HG03095 (cell line): ENCODE measurements at regions not wholly inside any gene's neighbourhood (a gene's known extent, or its start where the extent isn't known, plus 50 kb on each side); places are given as distances from the start of the nearest gene placed in this dataset.
"Not testable (repeated sequence)": the region's sequence is repeated elsewhere in the genome, so short reads cannot be mapped to it uniquely, and the experiment has no call there.

ENCODE experiments used
- ATAC-seq: cut with Tn5 transposase; IDR thresholded peaks from one replicate; pipeline ENCODE4 v1.9.1; 2021; ENCODE audit warnings: moderate library complexity; ENCODE audit not compliant: unreplicated experiment

DNA sequence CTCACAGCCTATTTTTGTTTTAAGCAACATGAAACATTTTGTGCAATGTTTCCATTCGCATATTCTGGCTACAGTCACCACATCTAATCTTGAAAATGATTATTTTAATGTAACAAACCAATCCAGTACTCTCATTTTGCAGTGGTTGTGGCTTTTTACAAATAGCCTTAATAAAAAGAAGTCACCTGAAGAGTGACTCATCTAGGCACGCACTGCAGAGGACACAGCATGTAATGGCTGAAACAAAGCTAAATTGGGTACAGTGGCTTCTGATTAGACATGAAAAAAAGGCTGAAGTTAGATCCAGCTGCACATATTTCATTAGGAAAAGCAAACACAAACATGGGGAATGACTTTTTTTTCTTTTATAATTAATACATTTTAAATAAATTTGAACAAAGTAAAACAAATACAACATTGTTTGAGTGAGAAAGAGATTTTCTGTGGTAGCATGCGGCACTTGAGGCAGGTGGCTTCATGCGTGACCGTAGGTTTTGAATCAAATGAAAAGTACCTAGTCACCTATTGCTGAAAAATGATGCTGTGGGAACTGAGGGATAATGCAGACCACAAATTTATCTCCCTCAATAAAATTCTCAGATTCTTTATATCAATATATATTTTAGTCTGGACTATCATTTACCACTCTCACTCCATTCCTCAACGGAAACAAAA, 240.8 kb upstream of the DDX53 start:
- peak; percentile 90 for ATAC-seq

DNA sequence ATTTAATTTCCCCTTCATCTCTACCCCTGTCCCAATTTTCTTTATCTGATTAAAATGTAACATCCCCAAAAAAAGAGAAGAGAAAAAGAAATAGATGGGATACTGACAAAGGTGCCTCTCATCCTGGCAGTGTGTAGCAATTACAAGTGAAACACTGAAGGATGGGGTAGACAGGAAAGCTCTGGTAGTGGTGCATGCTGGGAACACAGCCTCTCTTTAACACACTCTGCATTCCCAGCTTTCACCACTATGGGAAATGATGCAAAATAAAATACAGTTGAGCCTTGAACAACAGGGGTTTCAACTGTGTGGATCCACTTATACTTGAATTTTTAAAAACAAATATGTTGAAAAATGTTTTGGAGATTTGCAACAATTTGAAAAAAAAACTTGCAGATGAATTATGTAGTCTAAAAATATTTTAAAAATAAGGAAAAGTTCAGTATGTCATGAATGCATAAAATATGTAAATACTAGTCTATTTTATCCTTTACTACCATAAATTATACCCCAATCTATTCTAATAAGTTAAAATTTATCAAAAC, 239.2 kb upstream of the DDX53 start:
- ATAC-seq, result no peak

DNA sequence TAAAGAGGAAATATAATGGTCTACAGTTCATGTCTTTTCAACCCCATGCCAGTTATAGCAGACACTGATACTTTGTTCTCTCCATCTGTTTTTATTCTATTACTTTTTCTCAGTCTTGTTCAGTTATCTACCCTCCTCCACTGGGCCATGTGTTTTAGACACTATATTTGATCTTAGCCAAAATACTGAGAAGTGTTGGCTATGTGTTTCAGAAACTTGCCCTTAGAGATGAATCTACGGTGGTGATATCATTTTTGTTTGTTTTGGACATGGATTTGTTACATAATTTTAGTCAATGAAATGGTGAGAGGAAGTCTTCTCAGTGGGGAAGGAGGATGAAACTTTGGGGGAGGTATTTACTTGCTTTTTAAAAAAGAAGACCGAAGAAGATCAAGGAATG, 211.5 kb upstream of the DDX53 start:
- no peak for ATAC-seq

DNA sequence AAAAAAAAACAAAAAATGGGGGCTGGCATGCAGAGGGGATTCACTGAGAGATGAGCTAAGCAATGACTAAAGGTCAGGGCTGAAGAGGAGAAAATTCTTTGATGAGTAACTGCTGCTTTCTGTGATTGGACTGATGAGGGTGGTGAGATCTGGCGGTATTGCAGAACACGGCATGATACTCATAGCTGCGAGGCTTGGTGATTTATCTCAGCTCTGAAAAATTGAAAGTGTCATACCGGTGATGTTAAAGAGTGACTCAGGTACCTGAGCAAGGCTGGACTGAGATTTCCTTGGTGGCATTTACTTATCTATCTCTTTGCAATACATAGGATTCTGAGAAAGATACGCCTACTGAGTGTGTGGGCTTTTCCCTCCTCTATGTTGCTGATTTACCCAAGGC, 204.1 kb upstream of the DDX53 start:
- no peak for ATAC-seq

DNA sequence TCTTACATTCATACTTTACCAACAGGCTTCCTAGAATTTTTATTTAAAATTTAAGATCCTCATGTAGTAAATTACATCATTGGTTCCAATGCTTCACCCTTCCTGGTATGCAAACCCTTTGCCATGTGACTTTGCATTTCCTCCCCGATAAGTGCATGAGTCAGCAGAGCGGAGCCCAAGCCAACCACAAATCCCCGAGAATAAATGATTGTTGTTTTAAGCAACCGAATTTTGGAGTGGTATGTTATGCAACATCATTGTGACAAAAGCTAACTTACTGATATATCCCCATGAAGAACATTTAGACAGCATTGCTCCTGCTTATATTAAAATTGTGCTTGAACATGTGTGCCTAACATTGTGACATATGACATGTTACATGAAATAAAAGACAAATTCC, 199.4 kb upstream of the DDX53 start:
- no peak for ATAC-seq

DNA sequence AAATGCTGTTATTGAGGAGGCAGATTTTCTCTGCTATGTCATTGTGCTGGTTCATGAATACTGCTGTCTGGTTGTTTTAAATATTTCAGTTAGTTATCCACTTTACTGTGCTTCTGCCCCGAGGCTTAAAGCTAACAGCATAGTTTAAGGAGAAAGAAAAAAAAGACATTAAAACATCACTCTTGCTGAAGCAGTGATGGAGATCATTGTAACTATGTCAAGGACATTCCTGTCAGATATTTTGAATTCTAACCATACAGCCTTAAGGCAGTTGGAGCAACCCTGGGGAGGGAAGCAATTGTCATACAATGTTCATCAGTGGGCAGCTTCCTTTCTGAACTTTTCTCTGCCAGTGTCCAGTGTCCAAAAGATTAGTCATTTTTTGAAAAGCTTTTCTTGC, 199.0 kb upstream of the DDX53 start:
- ATAC-seq, result no peak

DNA sequence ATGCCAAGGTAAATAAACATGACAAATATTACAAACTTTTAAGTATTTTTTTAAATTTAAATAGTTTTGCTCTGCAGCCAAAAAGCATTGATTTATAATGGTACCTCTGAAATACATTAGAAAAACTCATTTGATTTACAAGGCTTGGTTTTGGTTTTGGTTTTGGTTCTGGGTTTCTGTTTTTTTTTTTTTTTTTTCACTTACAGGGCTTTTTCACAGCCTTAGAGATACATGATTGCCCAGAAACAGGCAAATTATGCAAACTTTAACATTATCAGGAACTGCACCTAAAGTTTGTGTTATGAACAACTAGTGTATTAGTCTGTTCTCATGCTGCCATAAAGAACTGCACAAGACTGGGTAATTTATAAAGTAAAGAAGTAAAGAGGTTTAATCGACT, 196.4 kb upstream of the DDX53 start:
- no peak for ATAC-seq

DNA sequence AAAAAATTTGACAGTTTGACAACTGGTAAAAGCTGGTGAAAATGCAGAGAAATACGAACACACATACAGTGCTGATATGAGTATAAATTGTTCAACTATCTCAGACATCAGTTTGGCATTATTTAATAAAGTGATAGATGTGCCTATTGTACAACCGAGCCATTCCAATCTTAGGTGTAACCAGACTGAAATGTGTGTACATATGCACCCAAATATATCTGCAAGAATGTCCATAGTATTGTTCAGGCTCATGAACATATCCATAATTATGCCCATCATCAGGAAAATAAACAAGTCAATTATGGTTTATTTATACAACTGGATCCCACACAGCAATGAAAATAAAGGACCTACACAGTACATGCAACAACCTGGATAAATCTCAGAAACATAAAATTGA, 188.9 kb upstream of the DDX53 start:
- ATAC-seq, result no peak

DNA sequence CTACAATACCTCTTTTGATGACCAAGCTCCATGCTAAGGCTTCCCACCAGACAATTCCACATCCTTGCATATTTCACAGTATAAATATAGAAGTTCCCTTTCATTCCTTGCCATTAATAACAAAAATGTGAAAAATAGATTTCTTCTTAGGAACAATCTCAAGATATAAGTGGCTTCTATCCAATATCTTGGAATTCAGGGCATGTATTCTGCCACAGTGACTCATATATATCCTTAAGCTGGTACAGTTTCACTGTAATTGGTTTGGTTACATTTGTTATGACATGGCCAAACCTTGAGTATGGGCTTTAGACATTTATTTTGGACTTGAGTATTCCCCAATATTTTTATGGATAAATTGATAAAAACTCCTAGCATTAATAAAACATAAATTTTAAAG, 181.7 kb upstream of the DDX53 start:
- no peak for ATAC-seq

DNA sequence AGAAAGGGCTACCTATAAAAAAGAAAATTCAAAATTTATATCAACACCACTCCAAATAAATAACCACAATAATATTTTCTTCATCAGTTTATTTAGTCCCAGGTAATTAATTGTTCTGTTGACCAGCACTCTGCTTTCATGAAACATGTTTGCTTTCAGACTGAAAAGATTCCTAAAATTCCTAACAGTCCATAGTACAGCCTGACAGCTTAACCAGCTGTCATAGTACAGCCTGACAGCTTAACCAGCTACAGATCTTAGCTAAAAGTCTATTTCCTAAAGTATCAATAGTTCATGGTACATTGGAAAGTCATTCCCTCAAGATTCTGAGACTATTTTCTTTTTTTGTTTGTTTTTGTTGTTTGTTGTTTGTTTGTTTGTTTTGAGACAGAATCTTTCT, 144.1 kb upstream of the DDX53 start:
- ATAC-seq, result no peak

DNA sequence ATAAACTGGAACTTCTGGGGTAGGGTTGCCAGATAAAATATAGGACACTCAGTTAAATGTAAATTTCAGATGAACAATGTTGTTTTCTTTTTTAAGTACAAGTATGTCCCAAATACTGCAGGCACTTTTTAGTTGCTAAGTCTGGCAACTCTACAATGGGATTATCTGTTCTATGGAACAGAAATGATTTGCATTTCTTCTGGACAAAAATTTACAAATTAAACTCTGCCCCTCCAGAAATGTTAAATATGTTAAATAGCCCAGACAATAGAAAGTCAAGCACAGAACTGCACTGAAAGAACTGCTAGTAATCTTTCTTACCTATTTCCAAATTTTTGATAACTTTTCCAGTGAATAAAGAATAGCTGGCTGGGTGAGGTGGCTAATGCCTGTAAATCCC, 140.1 kb upstream of the DDX53 start:
- ATAC-seq, result no peak

DNA sequence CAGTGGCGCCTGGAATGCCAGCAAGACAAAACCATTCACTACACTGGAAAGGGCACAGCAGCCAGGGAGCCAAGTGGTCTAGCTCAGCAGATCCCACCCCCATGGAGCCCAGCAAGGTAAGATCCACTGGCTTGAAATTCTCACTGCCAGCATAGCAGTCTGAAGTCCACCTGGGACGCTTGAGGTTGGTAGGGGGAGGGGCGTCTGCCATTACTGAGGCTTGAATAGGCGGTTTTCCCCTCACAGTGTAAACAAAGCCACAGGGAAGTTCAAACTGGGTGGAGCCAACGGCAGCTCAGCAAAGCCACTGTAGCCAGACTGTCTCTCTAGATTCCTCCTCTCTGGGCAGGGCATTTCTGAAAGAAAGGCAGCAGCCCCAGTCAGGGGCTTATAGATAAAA, 133.0 kb upstream of the DDX53 start:
- ATAC-seq, result not testable (repeated sequence)

DNA sequence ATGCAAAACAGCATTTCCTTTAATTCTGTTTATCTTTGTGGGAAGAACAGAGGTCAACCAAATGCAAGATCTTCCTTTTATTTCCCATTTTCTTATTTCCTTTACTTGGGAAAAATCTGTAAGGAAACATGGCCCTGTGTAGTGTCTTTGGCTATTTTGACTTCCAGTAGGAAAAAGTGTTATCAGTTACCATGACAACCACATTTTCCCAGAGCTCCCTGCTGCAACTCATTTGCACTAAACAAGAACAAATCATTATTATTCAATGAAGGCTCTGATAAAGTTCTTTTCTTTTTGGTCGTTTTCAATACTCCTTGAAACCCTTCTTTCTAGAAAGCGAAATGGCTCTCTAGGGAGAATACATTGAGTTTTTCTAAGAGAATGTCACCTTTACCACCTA, 117.2 kb upstream of the DDX53 start:
- ATAC-seq, result no peak

DNA sequence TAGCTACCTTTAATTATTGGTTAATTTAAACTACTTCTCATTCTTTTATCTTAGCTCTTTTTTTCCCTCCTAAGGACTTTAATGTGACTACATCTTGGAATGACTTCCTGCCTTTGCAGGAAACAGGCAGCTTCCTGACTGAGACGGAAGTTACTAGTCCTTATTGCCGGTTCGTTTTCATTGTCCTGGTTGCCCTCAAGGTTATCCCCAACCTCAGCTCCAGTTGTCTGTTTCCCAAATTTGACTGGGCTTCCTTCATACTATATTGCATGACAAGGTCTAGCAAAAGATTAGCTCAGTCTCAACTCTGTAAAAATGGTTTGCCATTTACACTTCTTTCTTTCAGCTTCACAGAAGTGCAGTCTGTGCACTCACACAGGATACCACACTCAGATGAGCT, 109.9 kb upstream of the DDX53 start:
- no peak for ATAC-seq

DNA sequence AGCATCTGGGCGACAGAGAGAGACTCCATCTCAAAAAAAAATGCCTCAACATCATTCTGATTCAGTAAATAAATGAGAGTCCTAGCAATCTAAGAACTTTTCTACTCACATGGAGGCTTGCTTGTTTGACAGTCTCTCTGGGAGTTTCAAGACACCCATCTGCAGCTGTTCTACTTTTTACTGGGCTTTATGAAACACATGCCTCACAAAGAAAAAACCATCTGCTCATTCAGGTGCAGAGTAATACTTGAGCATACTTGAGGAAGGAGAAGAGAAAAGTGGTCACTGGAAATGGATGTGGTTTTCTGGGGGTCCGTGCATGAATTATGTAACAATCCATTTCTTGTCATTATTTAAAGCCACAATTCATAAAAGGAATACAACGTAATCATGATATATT, 87.1 kb upstream of the DDX53 start:
- ATAC-seq, result no peak

DNA sequence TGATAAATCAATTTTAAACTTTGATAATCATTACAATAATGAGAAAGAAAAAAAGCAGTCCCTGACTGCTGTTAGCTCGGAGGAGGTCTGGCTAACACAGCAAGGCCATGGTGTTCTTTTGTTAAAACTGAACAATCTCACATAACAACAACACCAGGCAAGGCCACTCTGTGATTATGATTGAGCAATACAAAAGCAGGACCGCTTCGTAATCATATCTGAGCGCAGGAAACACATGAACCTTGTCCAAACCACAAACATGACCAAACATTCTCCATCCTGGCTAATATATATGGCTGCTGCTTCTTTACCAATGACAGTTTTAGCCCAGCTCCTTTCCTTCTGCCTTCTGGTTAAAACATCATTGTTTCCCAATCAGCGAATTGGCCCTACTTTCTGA, 76.8 kb upstream of the DDX53 start:
- no peak for ATAC-seq

DNA sequence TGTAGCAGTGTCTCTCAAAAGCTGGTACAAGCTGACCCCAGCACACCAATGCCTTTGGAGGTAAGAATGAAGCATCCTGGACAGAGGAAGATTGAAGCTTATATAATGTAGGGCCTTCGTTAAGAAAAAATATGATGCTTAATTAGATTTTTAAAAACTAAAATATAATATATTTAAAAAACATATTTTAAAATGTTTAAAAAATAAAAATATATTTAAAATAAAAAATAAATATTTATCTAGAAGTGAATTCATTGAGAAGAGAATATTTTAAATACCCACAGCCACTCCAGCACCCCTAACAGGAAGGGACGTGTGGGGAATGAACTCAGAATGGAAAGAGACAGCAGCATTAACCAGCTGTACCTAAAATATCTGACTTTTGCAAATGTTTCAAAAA, 65.1 kb upstream of the DDX53 start:
- ATAC-seq, result no peak

DNA sequence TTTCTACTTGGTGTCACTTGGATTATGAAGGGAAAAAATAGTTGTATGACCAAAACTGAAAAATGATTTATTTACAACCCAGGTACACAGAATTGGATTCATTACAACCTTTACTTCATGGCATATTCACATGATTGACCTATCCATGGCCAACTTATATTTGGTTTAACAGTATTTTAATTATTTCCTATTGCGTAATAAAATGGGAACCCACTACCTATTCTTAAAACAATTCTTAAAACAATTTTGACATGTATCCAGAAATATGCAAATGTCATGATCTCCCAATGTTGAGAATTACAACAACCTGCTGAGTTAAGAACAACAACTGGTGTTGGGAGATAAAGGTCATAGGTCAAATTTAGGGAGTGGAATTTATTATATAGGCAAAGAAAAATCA, 54.8 kb upstream of the DDX53 start:
- ATAC-seq, result no peak
